Heart right ventricle (tissue), 16 donors: ENCODE measurements at regions not wholly inside any gene's neighbourhood (a gene's known extent, or its start where the extent isn't known, plus 50 kb on each side); places are given as distances from the start of the nearest gene placed in this dataset.

Experiments
- ATAC-seq, 8 donors: fragments of 200-7000 bp; cut with Tn5 transposase; one replicate each; pipeline ENCODE4 v1.9.1; 2020; ENCODE audit warnings: mild to moderate bottlenecking in 8 of 8, moderate library complexity in 8 of 8, moderate number of reproducible peaks in 1 of 8
- DNase-seq, 2 donors: peaks; one replicate each; pipeline ENCODE4 v3.0.0-alpha.2; 2020
- H3K27ac ChIP-seq, 10 donors: fragments of 200-600 bp; sonication (generic) in 2 of 10; one replicate each; pipeline versions ENCODE4 v1.5.0 to v1.8.0; 2020 to 2022; ENCODE audit warnings: mild to moderate bottlenecking in 3 of 10
- H3K27me3 ChIP-seq, 7 donors: fragments of 200-600 bp; one replicate each; pipeline ENCODE4 v1.8.0; 2021 to 2022; ENCODE audit warnings: mild to moderate bottlenecking in 2 of 7
- H3K36me3 ChIP-seq, 9 donors: fragments of 200-600 bp; sonication (generic) in 1 of 9; one replicate each; pipeline versions ENCODE4 v1.5.0 to v1.8.0; 2020 to 2022; ENCODE audit warnings: mild to moderate bottlenecking in 2 of 9
- H3K4me1 ChIP-seq, 9 donors: fragments of 200-600 bp; sonication (generic) in 1 of 9; one replicate each; pipeline versions ENCODE4 v1.5.0 to v1.8.0; 2020 to 2022; ENCODE audit warnings: mild to moderate bottlenecking in 4 of 9
- H3K4me3 ChIP-seq, 10 donors: fragments of 200-600 bp; sonication (generic) in 2 of 10; one replicate each; pipeline versions ENCODE4 v1.5.0 to v1.8.0; 2020 to 2022; ENCODE audit warnings: mild to moderate bottlenecking in 7 of 10, moderate library complexity in 2 of 10
- H3K9me3 ChIP-seq, 11 donors: fragments of 200-600 bp in 10 of 11; sonication (generic) in 2 of 11; one replicate each; pipeline versions ENCODE4 v1.5.0 to v1.8.0; 2013 to 2022; ENCODE audit warnings: mild to moderate bottlenecking in 2 of 11, control low read depth in 1 of 11, moderate library complexity in 1 of 11
- CTCF ChIP-seq, 9 donors: fragments of 200-600 bp; sonication (generic) in 2 of 9; IDR thresholded peaks; one replicate each; pipeline versions ENCODE4 v1.5.0 to v1.8.0; 2021 to 2022; ENCODE audit warnings: antibody characterized with exemption in 9 of 9, mild to moderate bottlenecking in 5 of 9, moderate library complexity in 1 of 9
- WGBS, 2 donors: extraction: QIAGEN DNeasy Blood & Tissue Kit; methylation state at CpG; one replicate each; pipeline ENCODE4 v1.1.7; 2013; ENCODE audit warnings: inconsistent platforms in 1 of 2; 5-methylcytosine and 5-hydroxymethylcytosine counted together
- intact Hi-C, 10 donors: fragments of 100-400 bp; cut with DNase I; formaldehyde crosslinking; loops; one replicate each; pipeline versions ENCODE4 v1.11.1 to v1.14.2; 2022
- donor health status: Arrhythmogenic right ventricular cardiomyopathy.
- donor health status: ischemic (EF 13 %, LVEDD 7.1; RV severe dilation, severe dysfunction).
- donor health status: healthy with polysubstance abuse.
- donor health status: DM: no; HTN: yes; CAD: no.
- donor health status: DM: no; HTN: no; CAD: no.
- donor health status: ischemic (EF 25% LVEDD 6.9; RV normal size, moderate dysfunction).
- donor health status: ischemic (EF 25% LVEDD 5.7; RV mildly dilated, moderate dysfunction).
- donor health status: healthy.
- donor health status: DM: yes; HTN: yes; CAD: no.
- donor health status: Ischemic cardiomyopathy.
- donor health status: ischemic (EF 35%, LVEDD 5.7; RV mildly dilated, moderate dysfunction).
- donor health status: nonischemic (EF 11% LVEDD 7.7; RV severe dilation, severe dysfunction).
- donor health status: DM: yes; HTN: yes; CAD: no.
- donor health status: PGD.
- donor health status: ischemic (EF 29% LVEDD 5.4; RV normal size, mild dysfunction).
- donor health status: nonischemic (EF 23%, LVEDD 6.1; RV moderate dilation, normal function).

GRCh38 chr6:156599978-156600590 is 177.1 kb upstream of the ARID1B start:
- 64 to 69% methylated on average over 5 of the region's 5 CpGs for WGBS, 2 donors
- intact Hi-C loops: loop anchor here in 1 of 10 donors (5.0 kb wide), 1 partner anchor 963 kb away; no protein-coding TSS in a partner anchor
- peak overlapping the region in 8 of 10 donors; percentile 7 to 70 (median 36) for H3K27ac ChIP-seq
- peaks cover 0 to 5% (median 0%) of the 10 kb centered on the region in 9 donors for H3K4me1 ChIP-seq
- ATAC-seq (peak in 5 of 8 donors; percentile 53 to 96 (median 71)), DNase-seq (no peak)
- no peaks in the 10 kb centered on the region for H3K36me3 ChIP-seq
- peaks cover 0 to 8% (median 0%) of the 10 kb centered on the region in 11 donors for H3K9me3 ChIP-seq
- no peak overlapping the region for H3K4me3 ChIP-seq
- TF ChIP-seq CTCF (IDR thresholded peaks at IDR 0.05): no peak
- no peaks in the 10 kb centered on the region for H3K27me3 ChIP-seq

- Histone ChIP-seq H3K4me3 (no peak overlapping the region), H3K27ac (peak overlapping the region in 6 of 10 donors; percentile 7 to 61 (median 36)), H3K36me3 (no peaks in the 10 kb centered on the region), H3K9me3 (peaks cover 0 to 2% (median 0%) of the 10 kb centered on the region in 11 donors), H3K4me1 (peaks cover 0 to 5% (median 0%) of the 10 kb centered on the region in 9 donors), H3K27me3 (no peaks in the 10 kb centered on the region)
- TF ChIP-seq CTCF (IDR thresholded peaks at IDR 0.05): no peak
- WGBS, 2 donors: 81 to 84% methylated on average over 11 of the region's 11 CpGs
- intact Hi-C loops: loop anchor here in 1 of 10 donors (5.0 kb wide), 1 partner anchor 962 kb away; no protein-coding TSS in a partner anchor
- DNase-seq (no peak), ATAC-seq (peak in 1 of 8 donors; percentile 26)
Measured at GRCh38 chr6:156599366-156599765, 177.8 kb upstream of the ARID1B start.

DNA sequence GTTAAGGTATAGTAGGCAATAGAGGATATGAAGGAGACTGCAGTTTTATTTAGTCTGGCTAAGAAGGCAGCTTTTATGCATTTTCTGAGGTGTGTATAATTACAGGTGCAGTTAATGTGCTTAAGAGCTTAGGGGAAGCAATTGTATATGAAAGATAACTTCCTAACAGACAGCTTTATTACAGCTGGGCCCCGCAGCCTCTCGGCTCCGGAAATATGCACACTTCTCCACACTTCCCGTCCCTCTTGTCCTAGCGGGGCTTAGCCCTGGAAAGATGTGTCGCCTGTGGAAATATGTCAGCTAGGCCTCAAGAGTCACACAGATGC is 178.4 kb upstream of the ARID1B start:
- Histone ChIP-seq H3K4me1 (peaks cover 0 to 5% (median 0%) of the 10 kb centered on the region in 9 donors), H3K36me3 (no peaks in the 10 kb centered on the region), H3K9me3 (no peaks in the 10 kb centered on the region), H3K27ac (no peak overlapping the region), H3K27me3 (peaks cover 0 to 3% (median 0%) of the 10 kb centered on the region in 7 donors), H3K4me3 (no peak overlapping the region)
- WGBS, 2 donors: 71 to 76% methylated on average over 6 of the region's 6 CpGs
- intact Hi-C loops: loop anchor here in 1 of 10 donors (5.0 kb wide), 1 partner anchor 962 kb away; no protein-coding TSS in a partner anchor
- TF ChIP-seq CTCF (IDR thresholded peaks at IDR 0.05): no peak
- ATAC-seq (no peak), DNase-seq (no peak)

DNA sequence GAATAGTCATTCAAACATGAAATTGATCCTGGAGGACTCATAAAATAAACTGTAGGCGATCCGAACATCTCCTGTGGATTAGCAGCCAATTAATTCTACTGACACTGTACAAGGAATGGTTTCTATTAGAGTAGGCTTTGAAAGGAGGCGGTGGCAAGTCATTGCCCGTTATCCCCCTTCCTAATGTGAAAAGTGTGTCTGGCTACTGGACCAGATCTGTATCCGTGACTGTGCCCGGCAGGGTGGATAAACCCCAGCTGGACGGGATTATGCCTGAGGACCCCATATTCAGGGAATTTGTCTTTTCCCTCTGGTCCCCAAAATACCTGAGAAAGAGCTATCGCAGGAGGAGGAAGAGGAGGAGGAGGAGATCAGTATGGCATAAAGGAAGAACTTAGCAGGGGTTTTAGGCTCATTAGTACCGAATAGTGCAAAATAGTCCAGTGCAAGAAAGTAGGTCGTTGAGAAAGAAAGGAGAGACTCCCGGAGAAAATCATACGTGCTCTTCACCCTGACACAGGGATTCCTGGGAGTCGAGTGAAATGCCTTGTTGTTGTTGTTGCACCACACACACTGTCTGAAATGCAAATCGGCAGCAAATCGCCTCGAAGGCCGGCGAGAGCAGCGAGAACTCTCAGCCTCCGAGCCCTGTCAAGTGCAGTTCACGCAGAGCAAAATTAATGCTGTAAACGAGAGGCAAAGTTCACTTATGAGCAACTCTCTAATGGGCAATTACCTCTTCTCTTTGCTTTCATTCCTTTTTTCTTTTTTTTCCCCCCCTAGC is 178.9 kb upstream of the ARID1B start:
- Histone ChIP-seq H3K4me1 (peaks cover 0 to 5% (median 0%) of the 10 kb centered on the region in 9 donors), H3K36me3 (no peaks in the 10 kb centered on the region), H3K4me3 (no peak overlapping the region), H3K9me3 (no peaks in the 10 kb centered on the region), H3K27ac (no peak overlapping the region), H3K27me3 (peaks cover 0 to 8% (median 0%) of the 10 kb centered on the region in 7 donors)
- intact Hi-C loops: loop anchor here in 1 of 10 donors (5.0 kb wide), 1 partner anchor 961 kb away; no protein-coding TSS in a partner anchor
- ATAC-seq (no peak), DNase-seq (no peak)
- 82 to 85% methylated on average over 22 of the region's 22 CpGs for WGBS, 2 donors
- TF ChIP-seq CTCF (IDR thresholded peaks at IDR 0.05): no peak
